GM18517 (cell line): ENCODE measurements at regions not wholly inside any gene's neighbourhood (a gene's known extent, or its start where the extent isn't known, plus 50 kb on each side); places are given as distances from the start of the nearest gene placed in this dataset.
"Not testable (repeated sequence)": the region's sequence is repeated elsewhere in the genome, so short reads cannot be mapped to it uniquely, and the experiment has no call there.

Source experiments
- ATAC-seq: cut with Tn5 transposase; IDR thresholded peaks from one replicate; pipeline ENCODE4 v1.9.1; 2021; ENCODE audit warnings: mild to moderate bottlenecking, moderate library complexity; ENCODE audit not compliant: unreplicated experiment

DNA sequence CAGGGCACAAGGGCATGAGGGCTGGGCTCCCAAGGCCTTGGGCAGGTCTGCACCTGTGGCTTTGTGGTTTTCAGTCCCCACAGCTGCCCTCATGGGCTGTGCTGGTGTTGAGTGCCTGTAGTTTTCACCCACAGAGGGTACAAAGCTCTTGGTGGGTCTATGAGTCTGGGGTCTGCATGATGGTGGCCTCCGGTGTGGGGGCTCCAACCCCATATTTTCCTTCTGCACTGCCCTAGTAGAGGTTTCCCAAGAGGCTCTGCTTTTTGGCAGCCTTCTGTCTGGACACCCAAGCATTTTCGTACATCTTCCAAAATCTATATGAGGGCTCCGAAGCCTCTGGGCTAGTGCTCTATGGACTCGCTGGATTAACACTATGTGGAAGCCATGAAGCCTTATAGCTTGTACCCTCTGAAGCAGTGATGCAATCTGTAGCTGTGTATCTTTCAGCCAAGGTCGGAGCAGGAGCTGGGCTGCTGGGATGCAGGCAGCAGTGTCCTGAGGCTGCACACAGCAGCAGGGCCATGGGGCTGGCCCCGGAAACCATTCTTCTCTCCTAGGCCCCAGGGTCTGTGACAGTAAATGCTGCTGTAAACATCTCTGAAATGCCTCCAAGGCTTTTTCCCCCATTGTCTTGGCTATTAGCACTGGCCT is 240.3 kb downstream of the CWH43 start:
- not testable (repeated sequence) for ATAC-seq

DNA sequence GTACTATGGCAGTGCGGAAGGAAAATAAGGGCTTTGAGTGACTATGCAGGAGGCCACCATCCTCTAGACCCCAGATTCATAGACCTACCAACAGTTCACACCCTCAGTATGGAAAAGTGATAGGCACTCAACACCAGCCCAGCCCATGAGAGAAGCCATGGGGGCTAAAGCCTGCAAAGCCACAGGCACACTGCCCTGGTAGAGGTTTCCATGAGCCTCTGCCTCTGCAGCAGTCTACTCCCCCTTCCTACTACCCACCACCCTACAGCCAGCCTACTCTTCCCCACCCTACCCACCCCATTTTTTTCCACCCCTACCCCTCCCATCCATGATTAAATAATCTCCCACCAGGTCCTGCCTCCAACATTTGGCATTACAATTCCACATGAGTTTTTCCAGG is 241.9 kb downstream of the CWH43 start:
- not testable (repeated sequence) for ATAC-seq

DNA sequence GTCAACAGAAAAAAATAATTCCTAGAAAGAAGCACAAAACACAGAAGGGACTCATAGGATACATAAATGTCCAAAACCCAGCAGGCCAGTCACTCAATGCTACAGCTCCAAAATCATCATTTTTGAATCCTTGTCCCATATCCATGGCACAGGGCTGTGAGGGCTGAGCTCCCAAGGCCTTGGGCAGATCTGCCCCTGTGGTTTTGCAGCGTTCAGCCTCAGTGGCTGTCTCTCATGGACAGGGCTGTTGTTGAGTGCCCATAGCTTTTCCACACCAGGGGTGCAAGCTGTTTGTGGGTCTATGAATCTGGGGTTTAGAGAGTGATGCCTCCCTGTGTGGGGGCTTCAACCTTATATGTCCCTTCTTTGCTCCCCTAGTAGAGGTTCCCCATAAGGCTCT is 243.2 kb downstream of the CWH43 start:
- ATAC-seq: not testable (repeated sequence)

DNA sequence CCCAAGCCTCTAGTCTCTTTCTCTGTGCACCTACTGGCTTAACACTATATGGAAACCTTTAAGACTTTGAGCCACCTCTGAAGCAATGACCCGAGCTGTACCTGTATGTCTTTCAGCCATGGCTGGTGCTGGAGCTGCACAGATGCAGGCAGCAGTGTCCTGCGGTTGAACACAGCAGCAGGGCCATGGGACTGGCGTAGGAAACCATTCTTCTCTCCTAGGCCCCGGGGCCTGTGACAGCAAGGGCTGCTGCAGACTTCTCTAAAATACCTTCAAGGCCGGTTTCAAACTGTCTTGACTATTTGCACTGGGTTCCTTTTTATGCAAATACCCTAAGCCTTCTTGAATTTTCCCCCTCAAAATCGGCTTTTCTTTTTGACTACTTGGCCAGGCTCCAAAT is 243.6 kb downstream of the CWH43 start:
- not testable (repeated sequence) for ATAC-seq

DNA sequence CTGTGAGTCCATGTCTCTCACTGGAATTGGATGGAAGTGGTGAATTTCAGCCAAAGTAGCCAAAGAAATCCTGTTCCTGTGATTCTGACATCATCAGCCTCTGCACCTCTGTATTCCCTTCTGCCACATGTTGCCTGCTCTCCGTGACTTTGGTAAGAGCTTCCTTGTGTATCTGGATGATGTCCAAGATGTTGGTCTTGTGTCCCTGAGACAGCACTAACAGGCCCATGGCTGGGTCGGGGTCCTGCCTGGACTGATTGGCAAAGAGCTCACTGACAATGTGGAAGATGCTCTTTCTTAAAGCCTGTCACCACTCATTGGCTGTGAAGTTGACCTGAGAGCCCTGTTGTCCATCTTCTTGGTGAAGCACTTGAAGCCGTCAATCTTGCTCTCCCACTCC is 247.3 kb downstream of the CWH43 start:
- ATAC-seq: not testable (repeated sequence)

DNA sequence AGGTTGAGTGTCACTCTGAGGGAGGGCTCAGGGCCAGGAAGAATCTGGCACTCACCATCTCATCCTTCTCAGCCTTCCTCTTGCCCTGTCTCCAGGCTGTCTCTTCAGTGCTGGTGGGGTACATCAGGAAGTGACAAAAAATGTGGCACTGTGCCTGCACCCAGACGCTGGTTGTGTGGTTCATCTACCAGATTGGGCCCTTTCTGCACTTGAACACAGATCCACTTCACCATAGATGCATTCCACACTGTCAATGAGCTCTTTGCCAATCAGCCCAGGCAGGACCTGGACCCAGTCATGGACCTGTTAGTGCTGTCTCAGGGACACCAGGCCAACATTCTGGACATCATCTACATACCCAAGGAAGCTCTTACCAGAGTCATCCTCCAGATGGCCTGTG is 247.7 kb downstream of the CWH43 start:
- not testable (repeated sequence) for ATAC-seq

DNA sequence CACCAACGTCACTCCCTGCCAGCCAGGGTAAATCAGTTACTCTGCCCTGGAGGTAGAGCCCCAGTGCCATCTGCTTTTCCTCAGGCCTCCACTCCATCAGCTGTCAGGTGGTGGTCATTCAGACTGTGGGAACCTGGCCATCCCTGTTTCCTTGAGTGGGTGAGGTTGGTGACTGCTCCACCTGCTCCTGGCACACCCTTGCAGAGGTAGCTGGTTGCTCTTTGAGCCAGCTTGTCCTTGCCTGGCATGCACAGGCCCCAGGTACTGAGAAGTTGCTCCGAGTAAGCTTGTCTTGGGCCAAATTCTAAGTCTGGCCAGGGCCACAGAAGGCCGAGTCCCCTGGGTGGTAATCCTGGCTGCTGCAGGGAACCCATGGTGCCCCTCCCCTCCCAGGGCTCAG is 248.3 kb downstream of the CWH43 start:
- not testable (repeated sequence) for ATAC-seq

DNA sequence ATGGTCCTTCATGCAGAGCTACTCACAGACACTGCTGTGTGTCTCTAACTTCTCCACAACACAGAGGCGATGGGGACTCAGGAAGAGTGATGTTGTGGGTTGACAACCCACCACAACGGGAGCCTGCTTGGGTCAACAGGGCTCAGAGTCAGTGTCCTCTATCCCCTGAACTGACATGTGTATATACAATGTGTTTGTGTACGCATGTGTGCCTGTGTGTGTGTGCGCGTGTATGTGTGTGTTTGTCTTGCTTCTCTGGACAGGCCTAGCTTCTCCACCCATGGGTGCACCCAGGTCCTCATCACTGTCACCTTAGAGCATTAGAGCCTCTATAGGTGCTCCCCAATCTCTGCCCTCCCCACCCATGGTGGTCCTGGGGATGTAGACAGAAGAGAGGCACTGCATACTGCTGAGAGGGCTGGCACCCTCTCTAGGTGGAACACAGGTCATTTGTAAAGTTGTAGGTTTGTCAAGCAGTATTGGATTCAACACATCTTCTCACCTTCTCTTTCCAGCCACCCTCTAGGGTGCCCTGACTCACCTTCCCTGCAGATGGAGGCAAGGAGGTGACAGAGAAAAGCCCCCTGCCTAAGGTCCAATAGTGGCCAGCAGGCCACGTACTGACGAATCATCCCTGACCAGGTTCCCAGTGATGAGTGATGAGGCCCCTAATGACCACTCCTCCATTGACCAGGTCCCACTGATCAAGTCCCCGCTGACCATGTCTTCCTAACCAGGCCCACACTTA is 249.5 kb downstream of the CWH43 start:
- not testable (repeated sequence) for ATAC-seq

DNA sequence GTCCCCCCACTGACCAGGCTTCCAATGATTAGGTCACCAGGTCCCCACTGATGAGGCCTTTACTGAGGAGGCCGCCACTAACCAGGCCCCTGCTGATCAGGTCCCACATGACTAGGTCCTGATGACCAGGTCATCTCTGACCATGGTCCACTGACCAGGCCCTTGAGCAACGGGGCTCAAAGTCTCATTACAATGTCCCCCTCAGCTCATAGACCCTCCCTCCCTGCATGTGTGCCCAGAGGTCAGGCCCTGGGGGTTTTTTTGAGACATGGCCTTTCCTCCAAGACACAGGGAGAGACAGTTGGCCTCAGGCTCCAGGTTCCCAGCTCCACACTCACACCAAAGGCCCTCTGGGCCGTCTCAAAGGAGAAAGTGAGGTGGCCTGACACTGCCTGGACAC is 250.4 kb downstream of the CWH43 start:
- not testable (repeated sequence) for ATAC-seq

DNA sequence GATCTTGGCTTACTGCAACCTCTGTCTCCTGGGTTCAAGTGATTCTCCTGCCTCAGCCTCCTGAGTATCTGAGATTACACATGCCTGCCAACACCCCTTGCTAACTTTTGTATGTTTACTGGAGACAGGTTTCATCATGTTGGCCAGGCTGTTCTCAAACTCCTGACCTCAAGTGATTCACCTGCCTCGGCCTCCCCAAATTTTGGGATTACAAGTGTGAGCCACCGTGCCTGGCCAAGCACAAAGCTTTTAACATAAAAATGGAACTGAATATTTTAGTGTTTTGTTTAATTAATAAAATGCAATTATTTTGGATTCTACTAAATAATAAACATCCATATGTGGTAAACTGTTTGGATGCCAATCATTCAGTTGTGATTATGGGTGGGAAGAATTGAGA is 255.2 kb downstream of the CWH43 start:
- ATAC-seq: not testable (repeated sequence)

DNA sequence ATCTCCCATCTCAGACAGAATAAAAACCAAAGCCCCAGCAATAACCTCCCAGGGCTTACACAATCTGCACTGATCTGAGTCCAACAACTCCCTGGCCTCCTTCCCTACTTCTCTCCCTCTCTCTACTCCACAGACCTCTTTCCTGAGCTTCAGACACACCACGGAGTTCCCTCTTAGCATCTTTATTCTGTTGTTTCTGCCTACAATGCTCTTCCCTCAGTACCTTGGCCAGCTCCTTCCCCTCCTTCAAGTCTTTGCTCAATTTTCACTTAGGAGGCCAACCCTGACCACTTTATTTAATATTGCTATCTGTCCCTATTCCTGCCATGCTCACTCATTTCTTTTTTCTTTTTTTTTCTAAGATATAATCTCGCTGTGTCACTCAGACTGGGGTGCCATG is 276.7 kb downstream of the CWH43 start:
- ATAC-seq: not testable (repeated sequence)

DNA sequence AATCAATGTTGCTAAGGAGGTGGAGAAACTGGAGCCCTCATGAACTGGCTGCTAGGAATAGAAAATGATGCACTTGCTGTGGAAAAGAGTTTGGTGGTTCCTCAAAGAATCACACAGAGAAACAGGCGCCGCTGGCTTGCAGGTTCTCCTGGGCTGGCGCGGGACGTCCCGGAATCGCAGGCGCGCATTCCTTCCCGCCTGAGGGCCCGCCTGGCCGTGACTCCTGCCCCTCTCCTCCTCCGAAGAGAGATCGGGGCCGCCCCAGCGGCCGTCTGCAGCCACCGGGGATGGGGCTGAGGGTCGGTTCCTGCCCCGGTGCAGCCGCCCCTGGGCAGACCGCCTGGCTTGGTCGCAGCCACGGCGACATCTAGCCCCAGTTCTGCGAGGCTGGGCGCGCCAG is 284.4 kb downstream of the CWH43 start:
- not testable (repeated sequence) for ATAC-seq

DNA sequence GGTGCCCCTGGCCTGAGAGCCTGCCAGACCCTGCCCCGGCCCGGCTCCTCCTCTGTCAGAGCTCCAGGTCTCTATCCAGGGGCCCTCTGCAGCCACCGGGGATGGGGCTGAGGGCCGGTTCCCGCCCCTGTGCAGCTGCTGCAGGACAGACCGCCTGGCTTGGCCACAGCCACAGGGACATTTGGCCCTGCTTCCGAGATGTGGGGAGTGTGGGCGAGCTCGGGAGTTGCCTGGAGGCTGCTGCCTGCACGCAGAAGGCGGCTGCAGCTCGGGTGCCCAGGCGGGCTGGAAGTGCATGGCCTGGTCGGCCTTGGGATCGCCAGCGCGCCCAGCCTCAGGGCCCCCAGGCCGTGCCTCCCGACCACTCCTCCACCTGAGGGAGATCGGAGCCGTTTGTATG is 284.8 kb downstream of the CWH43 start:
- not testable (repeated sequence) for ATAC-seq

DNA sequence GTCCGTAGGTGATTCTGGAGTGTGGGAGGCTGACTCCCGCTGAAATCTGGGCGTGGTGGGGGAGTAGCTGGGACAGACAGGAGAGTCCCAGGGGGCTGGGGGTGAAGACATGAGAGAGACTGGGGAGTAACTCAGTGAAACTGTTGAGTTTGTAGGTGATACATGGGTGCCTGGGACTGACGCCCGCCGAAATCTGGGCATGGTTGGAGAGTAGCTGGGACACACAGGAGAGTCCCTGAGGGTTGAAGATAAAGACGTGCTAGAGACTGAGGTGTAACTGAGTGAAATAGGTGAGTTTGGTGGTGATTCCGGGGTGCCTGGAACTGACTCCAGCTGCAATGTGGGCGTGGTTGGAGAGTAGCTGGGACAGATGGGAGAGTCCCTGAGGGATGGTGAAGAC is 299.8 kb downstream of the CWH43 start:
- ATAC-seq: not testable (repeated sequence)

DNA sequence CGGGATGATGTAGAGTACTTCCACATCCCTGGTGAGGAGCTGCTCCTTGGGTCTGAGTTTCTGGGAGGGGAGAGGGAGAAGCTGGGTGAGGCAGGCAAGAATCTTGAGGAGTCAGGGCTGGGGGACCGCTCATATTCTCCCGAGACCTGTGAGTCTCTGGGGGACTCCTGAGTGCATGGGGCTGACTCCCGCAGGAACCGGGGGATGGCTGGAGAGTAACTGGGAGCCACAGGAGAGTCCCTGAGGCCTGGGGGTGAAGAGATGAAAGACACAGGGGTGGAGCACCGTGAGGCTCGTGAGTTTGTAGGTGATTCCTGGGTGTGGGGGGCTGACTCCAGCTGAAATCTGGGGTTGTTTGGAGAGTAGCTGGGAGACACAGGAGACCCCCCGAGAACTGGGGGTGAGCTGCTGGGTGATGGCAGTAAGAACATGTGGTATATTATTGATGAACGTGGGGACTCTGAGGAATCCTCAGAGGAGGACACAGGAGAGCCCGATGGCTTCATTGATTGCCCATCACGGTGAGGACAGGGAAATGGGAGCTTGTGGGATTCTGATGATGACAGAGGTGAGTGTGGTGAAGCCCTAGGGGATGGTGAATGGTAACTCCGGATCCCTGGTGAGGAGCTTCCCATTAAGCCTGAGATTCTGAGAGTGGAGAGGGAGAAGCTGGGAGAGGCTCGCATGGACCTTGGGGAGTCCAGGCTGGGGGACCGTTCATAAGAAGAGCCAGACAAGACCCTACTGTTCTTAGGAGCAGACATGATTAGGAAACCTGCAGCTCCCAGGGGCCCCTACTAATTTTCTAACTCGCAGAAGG is 301.1 kb downstream of the CWH43 start:
- not testable (repeated sequence) for ATAC-seq

DNA sequence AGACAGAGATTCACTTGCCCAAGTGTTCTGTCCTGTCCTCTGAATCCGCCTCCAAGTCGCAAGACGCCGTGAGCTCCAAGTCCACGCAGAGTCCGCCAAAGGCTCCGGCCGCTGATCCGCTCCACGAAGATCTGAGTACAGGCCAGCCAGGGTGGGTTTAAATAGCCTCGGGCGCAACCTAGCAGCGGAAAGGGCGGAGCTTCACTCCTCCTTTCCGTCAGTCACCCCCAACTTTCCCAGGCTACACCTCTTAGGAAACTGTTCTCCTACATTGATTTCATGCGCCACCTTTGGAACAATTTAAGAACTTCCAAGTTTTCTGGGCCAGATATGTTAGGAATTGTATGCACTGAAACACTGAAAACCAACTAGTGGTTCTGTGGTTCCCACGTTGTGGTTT is 301.8 kb downstream of the CWH43 start:
- ATAC-seq: not testable (repeated sequence)

DNA sequence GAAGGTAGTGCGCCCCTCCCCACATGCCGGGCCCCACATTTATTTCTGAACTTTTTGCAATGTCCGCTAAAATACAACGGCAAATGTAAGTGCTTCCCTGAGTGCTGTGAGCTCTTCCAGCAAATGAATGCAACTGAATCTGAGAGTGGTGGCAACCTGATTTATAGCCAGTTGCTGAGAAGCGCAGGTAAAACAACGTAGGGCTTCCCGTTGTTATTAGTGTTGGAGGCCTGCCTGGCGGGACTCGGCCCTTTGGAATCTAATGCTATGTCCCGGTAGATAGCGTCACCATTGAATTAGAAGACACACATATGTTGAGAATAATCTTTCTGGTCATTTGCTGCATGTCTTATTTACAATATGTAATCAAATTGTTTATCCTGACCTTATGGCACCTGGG is 302.7 kb downstream of the CWH43 start:
- ATAC-seq: not testable (repeated sequence)

DNA sequence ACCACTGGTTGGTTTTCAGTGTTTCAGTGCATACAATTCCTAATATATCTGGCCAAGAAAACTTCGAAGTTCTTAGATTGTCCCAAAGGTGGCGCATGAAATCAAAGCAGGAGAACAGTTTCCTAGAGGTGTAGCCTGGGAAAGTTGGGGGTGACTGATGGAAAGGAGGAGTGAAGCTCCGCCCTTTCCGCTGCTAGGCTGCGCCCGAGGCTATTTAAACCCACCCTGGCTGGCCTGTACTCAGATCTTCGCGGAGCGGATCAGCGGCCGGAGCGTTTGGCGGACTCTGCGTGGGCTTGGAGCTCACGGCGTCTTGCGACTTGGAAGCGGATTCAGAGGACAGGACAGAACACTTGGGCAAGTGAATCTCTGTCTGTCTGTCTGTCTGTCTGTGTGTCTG is 328.7 kb downstream of the CWH43 start:
- not testable (repeated sequence) for ATAC-seq

DNA sequence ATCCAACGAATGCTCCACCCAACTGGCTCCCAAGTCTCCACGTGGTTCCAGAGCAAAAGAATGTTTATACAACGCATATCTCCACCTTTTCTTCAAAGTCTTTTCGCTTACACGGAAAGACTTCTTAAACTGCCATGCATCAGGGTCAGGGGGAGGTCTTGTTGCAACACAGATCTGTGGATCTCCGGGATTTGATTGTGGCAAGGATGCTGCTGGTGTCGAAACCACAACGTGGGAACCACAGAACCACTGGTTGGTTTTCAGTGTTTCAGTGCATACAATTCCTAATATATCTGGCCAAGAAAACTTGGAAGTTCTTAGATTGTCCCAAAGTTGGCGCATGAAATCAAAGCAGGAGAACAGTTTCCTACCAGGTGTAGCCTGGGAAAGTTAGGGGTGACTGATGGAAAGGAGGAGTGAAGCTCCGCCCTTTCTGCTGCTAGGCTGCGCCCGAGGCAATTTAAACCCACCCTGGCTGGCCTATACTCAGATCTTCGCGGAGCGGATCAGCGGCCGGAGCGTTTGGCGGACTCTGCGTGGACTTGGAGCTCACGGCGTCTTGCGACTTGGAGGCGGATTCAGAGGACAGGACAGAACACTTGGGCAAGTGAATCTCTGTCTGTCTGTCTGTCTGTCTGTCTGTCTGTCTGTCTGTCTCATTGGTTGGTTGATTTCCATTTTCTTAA is 334.8 kb downstream of the CWH43 start:
- ATAC-seq: not testable (repeated sequence)

DNA sequence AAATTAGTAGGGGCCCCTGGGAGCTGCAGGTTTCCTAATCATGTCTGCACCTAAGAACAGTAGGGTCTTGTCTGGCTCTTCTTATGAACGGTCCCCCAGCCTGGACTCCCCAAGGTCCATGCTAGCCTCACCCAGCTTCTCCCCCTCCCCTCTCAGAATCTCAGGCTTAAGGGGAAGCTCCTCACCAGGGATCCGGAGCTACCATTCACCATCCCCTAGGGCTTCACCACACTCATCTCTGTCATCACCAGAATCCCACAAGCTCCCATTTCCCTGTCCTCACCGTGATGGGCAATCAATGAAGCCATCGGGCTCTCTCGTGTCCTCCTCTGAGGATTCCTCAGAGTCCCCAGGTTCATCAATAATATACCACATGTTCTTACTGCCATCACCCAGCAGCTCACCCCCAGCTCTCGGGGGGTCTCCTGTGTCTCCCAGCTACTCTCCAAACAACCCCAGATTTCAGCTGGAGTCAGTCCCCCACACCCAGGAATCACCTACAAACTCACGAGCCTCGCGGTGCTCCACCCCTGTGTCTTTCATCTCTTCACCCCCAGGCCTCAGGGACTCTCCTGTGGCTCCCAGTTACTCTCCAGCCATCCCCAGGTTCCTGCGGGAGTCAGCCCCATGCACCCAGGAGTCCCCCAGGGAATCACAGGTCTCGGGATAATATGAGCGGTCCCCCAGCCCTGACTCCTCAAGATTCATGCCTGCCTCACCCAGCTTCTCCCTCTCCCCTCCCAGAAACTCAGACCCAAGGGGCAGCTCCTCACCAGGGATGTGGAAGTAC is 335.6 kb downstream of the CWH43 start:
- not testable (repeated sequence) for ATAC-seq
